HEK293T (cell line): ENCODE measurements at regions not wholly inside any gene's neighbourhood (a gene's known extent, or its start where the extent isn't known, plus 50 kb on each side); places are given as distances from the start of the nearest gene placed in this dataset.

ENCODE experiments used
- CTCF ChIA-PET: fragments of 350-600 bp; formaldehyde crosslinking; extraction: SDS; loops from one replicate; lab custom pipeline; 2021; ENCODE audit warnings: antibody characterized with exemption, inconsistent platforms; lab: Yijun Ruan, JAX
- POLR2A ChIA-PET: fragments of 350-600 bp; formaldehyde crosslinking; extraction: SDS; loops from one replicate; lab custom pipeline; 2020; ENCODE audit warnings: antibody characterized with exemption, inconsistent platforms; lab: Yijun Ruan, JAX
- DNase-seq: peaks from one replicate; pipeline ENCODE4 v3.0.0; 2012; ENCODE audit warnings: mixed read lengths; ENCODE audit errors: extremely low spot score
- ARNT ChIP-seq: fragments of 450-650 bp; IDR thresholded peaks from 2 replicates; pipeline ENCODE4 v1.6.1; 2017; ENCODE audit warnings: mild to moderate bottlenecking
- BHLHE40 ChIP-seq: fragments of 450-650 bp; IDR thresholded peaks from 2 replicates; pipeline ENCODE4 v1.6.1; 2016; ENCODE audit warnings: mild to moderate bottlenecking, moderate library complexity, borderline replicate concordance
- CTBP1 ChIP-seq: fragments of 450-650 bp; IDR thresholded peaks from 2 replicates; pipeline ENCODE4 v1.6.1; 2016; ENCODE audit warnings: borderline replicate concordance
- ELF4 ChIP-seq: fragments of 450-650 bp; IDR thresholded peaks from 2 replicates; pipeline ENCODE4 v1.6.1; 2017; ENCODE audit warnings: antibody characterized with exemption
- FOXA1 ChIP-seq: fragments of 450-650 bp; IDR thresholded peaks from 2 replicates; pipeline ENCODE4 v1.6.1; 2016; ENCODE audit warnings: mild to moderate bottlenecking
- FOXK2 ChIP-seq: fragments of 450-650 bp; IDR thresholded peaks from 2 replicates; pipeline ENCODE4 v1.6.1; 2016; ENCODE audit warnings: mild to moderate bottlenecking
- FOXM1 ChIP-seq: fragments of 450-650 bp; IDR thresholded peaks from 2 replicates; pipeline ENCODE4 v1.6.1; 2017; ENCODE audit warnings: mild to moderate bottlenecking, borderline replicate concordance
- HDGF ChIP-seq: fragments of 450-650 bp; IDR thresholded peaks from 2 replicates; pipeline ENCODE4 v1.6.1; 2017; ENCODE audit warnings: antibody characterized with exemption, borderline replicate concordance
- L3MBTL2 ChIP-seq: fragments of 450-650 bp; conservative IDR thresholded peaks from 2 replicates; pipeline ENCODE4 v1.6.1; 2016; ENCODE audit warnings: mild to moderate bottlenecking
- LEF1 ChIP-seq: fragments of 450-650 bp; IDR thresholded peaks from 2 replicates; pipeline ENCODE4 v1.6.1; 2017; ENCODE audit warnings: mild to moderate bottlenecking, borderline replicate concordance
- NFRKB ChIP-seq: fragments of 450-650 bp; IDR thresholded peaks from 2 replicates; pipeline ENCODE4 v1.6.1; 2016; ENCODE audit warnings: mild to moderate bottlenecking, moderate library complexity
- PKNOX1 ChIP-seq: fragments of 450-650 bp; IDR thresholded peaks from 2 replicates; pipeline ENCODE4 v1.6.1; 2016
- SP1 ChIP-seq: fragments of 450-650 bp; IDR thresholded peaks from 2 replicates; pipeline ENCODE4 v1.6.1; 2017
- SUZ12 ChIP-seq: fragments of 450-650 bp; IDR thresholded peaks from 2 replicates; pipeline ENCODE4 v1.6.1; 2016; ENCODE audit warnings: mild to moderate bottlenecking
- TARDBP ChIP-seq: fragments of 450-650 bp; IDR thresholded peaks from 2 replicates; pipeline ENCODE4 v1.6.1; 2016
- ZNF384 ChIP-seq: fragments of 450-650 bp; IDR thresholded peaks from 2 replicates; pipeline ENCODE4 v1.6.1; 2016

DNA sequence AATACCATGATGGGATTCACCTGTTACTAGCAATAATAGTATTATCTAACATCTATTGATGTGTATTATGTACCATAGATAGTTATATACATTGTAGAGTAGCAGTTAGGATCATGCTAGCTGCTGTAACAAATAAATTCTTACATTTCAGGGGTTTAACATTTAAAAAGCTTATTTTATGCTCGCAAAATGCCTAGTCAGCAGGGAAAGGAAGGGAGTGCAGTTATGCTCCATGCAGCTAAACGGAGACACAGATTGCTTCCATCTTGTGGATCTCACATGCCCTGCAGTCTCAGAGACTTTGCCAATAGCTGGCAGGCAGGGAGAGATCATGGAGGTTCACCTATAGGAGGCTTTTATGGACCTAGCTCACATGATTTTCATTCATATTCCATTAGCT, 364.1 kb downstream of the TOX3 start:
- ChIA-PET CTCF (no interaction called here), POLR2A (no interaction called here)
- DNase-seq: no peak
- TF ChIP-seq CTBP1: no peak
- TF ChIP-seq FOXA1: no peak
- no peak for TF ChIP-seq SUZ12
- TF ChIP-seq HDGF: no peak
- no peak for TF ChIP-seq LEF1
- TF ChIP-seq ELF4: no peak

GRCh38 chr16:52174168-52174567, 372.8 kb downstream of the TOX3 start:
- no peak for DNase-seq
- ChIA-PET POLR2A (no interaction called here), CTCF (no interaction called here)
- TF ChIP-seq SP1: no peak
- no peak for TF ChIP-seq TARDBP
- no peak for TF ChIP-seq PKNOX1
- no peak for TF ChIP-seq CTBP1
- no peak for TF ChIP-seq LEF1
- TF ChIP-seq ARNT: no peak
- TF ChIP-seq FOXA1: no peak
- TF ChIP-seq HDGF: no peak

- no peak for DNase-seq
- TF ChIP-seq TARDBP: no peak
- no peak for TF ChIP-seq ARNT
- no peak for TF ChIP-seq FOXM1
- TF ChIP-seq PKNOX1: no peak
- no peak for TF ChIP-seq LEF1
- TF ChIP-seq HDGF: no peak
- no peak for TF ChIP-seq CTBP1
- TF ChIP-seq SP1: no peak
- no peak for TF ChIP-seq ELF4
- no peak for TF ChIP-seq L3MBTL2
- TF ChIP-seq SUZ12: no peak
- TF ChIP-seq BHLHE40: no peak
- TF ChIP-seq FOXA1: no peak
- no peak for TF ChIP-seq NFRKB
- TF ChIP-seq FOXK2: no peak
- no peak for TF ChIP-seq ZNF384
- POLR2A ChIA-PET: no interaction called here
- CTCF ChIA-PET: no interaction called here
These were observed 375.5 kb downstream of the TOX3 start for GRCh38 chr16:52171481-52171880.

DNA sequence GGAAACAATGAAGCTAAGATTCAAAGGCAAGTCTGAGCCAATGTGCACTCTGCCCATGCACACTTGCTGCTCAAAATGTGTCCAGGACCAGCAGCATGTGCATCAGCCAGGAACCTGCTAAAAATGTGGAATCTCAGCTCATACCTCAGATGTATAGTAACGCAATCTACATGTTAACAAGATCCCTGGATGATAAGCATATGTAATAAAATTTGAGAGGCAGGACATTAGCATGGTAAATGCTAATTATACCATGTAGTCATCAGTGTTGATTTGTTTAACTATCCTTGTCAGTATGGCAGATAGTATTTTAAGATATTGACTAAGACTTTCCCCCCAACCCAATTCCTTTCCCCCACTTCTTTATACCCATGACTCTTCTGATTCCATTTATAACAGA, 379.6 kb downstream of the TOX3 start:
- DNase-seq: no peak
- POLR2A ChIA-PET: no interaction called here
- TF ChIP-seq ARNT (no peak), SP1 (no peak), TARDBP (no peak), CTBP1 (no peak), BHLHE40 (no peak), FOXK2 (no peak), LEF1 (no peak), HDGF (no peak), FOXM1 (no peak), L3MBTL2 (no peak), NFRKB (no peak), PKNOX1 (no peak), ELF4 (no peak), FOXA1 (no peak)
- CTCF ChIA-PET: no interaction called here

DNA sequence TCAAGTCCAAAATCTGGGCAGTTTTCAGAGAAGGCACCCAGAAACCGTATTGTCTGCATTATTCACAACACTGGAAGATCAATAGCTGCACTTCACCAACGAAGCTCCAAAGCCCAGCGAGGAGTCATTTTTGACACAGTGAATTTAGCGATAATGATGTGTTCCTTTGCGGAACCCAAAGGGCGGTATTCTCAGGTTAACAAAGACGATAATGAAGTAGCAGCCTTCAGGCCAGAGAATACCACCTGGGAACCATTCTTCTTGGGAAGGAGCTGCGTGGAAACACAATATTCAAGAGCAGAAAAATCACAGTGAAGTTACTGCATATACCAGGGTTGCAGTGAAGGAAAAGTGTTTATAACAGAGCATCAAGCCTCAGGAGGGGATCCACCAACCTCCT, 381.0 kb downstream of the TOX3 start:
- CTCF ChIA-PET: no interaction called here
- TF ChIP-seq HDGF (no peak), CTBP1 (no peak), NFRKB (no peak), SUZ12 (no peak), FOXK2 (no peak), ZNF384 (no peak), ELF4 (no peak), SP1 (no peak), L3MBTL2 (no peak), LEF1 (no peak), PKNOX1 (no peak), FOXM1 (no peak), BHLHE40 (no peak), FOXA1 (no peak), ARNT (no peak), TARDBP (no peak)
- POLR2A ChIA-PET: no interaction called here
- DNase-seq: no peak

- DNase-seq: no peak
- POLR2A ChIA-PET: no interaction called here
- CTCF ChIA-PET: no interaction called here
- TF ChIP-seq PKNOX1: no peak
- no peak for TF ChIP-seq SUZ12
- TF ChIP-seq CTBP1: no peak
- TF ChIP-seq ZNF384: no peak
- no peak for TF ChIP-seq BHLHE40
- no peak for TF ChIP-seq ELF4
- TF ChIP-seq SP1: no peak
- TF ChIP-seq L3MBTL2: no peak
- no peak for TF ChIP-seq TARDBP
- TF ChIP-seq LEF1: no peak
- TF ChIP-seq ARNT: no peak
- TF ChIP-seq FOXK2: no peak
- TF ChIP-seq FOXM1: no peak
- TF ChIP-seq NFRKB: no peak
- no peak for TF ChIP-seq HDGF
- TF ChIP-seq FOXA1: no peak
These were observed 397.9 kb downstream of the TOX3 start for GRCh38 chr16:52149003-52149402.
